ENCODE measurements at regions not wholly inside any gene's neighbourhood (a gene's known extent, or its start where the extent isn't known, plus 50 kb on each side); places are given as distances from the start of the nearest gene placed in this dataset.

DNA sequence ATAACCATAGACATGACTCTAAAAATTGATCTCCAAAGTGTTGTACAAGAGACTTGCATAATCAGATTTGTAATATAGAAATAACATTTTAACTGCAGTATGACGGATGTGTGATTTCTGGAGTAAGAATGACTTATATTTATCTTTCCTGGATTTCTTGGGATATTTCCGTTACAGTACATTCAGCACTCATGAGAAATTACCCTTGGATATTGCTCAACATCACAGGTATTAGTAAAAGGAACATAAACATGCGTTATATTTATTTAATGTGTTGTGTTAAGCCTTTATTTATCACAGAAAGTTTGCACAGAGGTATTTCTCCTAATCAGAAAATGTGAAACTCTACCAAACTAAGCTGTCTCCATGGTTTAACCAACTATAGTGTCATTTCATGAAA is 1823.9 kb upstream of the C9orf72 start:
- no peak overlapping the region for H3K9ac ChIP-seq (replicated peaks; ENCODE audit: extremely low read depth, insufficient read depth, low read length)
- dilution Hi-C loops (cut with MboI; ENCODE audit: extremely low pct_ligation_motif_present, low sequenced_read_pairs) (no loop called here), intact Hi-C loops (cut with micrococcal nuclease) (no loop called here)
- no peak for DNase-seq (ENCODE audit: low read depth, low spot score)
- no peaks in the 10 kb centered on the region for H3K36me3 ChIP-seq (ENCODE audit: control insufficient read depth in 2 of 2, extremely low read depth in 1 of 2, insufficient read depth in 2 of 2, low read length in 2 of 2)
- no peak overlapping the region for H3K4me3 ChIP-seq (replicated peaks in 1 of 3; ENCODE audit: insufficient read depth in 1 of 3, low read depth in 1 of 3, low read length in 3 of 3)
- BruUV-seq (replicated peaks) = no TSS peak
- TF ChIP-seq EZH2 (IDR thresholded peaks at IDR 0.05; ENCODE audit: borderline replicate concordance, low read depth, low read length, severe bottlenecking) = no peak
- no peak for TF ChIP-seq JUN (IDR thresholded peaks at IDR 0.05; ENCODE audit: borderline replicate concordance, insufficient read depth, insufficient read length, low read depth)
- TF ChIP-seq POLR2AphosphoS5 (IDR thresholded peaks at IDR 0.05; ENCODE audit: insufficient read depth, low read depth, low read length) = no peak
- TF ChIP-seq GATA2 (IDR thresholded peaks at IDR 0.05; ENCODE audit: insufficient read depth, insufficient read length, low read depth, low read length) = no peak
- no peak for TF ChIP-seq POLR2A (IDR thresholded peaks at IDR 0.05; ENCODE audit: low read depth, low read length)
- TF ChIP-seq, protein P1, sequence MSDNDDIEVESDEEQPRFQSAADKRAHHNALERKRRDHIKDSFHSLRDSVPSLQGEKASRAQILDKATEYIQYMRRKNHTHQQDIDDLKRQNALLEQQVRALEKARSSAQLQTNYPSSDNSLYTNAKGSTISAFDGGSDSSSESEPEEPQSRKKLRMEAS (IDR thresholded peaks at IDR 0.05; ENCODE audit: insufficient read depth, insufficient read length) = no peak
- CTCF ChIA-PET = no interaction called here
- no peaks in the 10 kb centered on the region for H3K4me1 ChIP-seq (ENCODE audit: control insufficient read depth, extremely low read depth, insufficient read depth, low read length)
- no peaks in the 10 kb centered on the region for H3K9me3 ChIP-seq (replicated peaks; ENCODE audit: control insufficient read depth, insufficient read depth, low read length)
- H3K4me2 ChIP-seq (ENCODE audit: insufficient read depth, low read length) = no peak overlapping the region
- H3K79me2 ChIP-seq (ENCODE audit: control insufficient read depth, insufficient read depth, low read length) = no peaks in the 10 kb centered on the region
- no peaks in the 10 kb centered on the region for H3K27me3 ChIP-seq (ENCODE audit: control insufficient read depth in 2 of 2, insufficient read depth in 2 of 2, low read length in 2 of 2)
- POLR2A ChIA-PET = no interaction called here
- no peaks in the 10 kb centered on the region for H3K9me1 ChIP-seq (replicated peaks; ENCODE audit: control insufficient read depth, extremely low read depth, insufficient read depth, low read length)
- H4K20me1 ChIP-seq (replicated peaks; ENCODE audit: control insufficient read depth, extremely low read depth, insufficient read depth, low read length) = no peaks in the 10 kb centered on the region
- no peak overlapping the region for H2AFZ ChIP-seq (ENCODE audit: low read depth, low read length)
- FAIRE-seq = no peak
- H3K27ac ChIP-seq (ENCODE audit: insufficient read depth, low read depth, low read length) = no peak overlapping the region

DNA sequence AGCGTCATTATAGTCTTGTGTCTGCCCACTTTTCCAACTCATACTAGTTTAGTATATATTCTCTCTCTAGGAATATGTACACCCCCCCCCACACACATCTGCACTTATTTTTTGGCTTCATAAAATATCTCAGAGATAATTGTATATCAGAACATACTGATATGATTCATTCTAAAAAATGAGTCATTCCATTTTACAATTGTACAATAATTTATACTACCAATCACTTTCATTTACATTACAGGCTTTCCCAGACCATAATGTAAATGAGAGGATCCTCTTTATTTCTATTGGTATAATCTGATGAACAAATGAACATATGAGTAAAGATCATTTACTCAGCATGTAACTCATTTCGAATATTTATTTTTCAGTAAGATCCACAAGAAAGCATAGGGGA is 1842.9 kb upstream of the C9orf72 start:
- H3K4me3 ChIP-seq (replicated peaks in 1 of 3; ENCODE audit: insufficient read depth in 1 of 3, low read depth in 1 of 3, low read length in 3 of 3) = no peak overlapping the region
- H3K9me3 ChIP-seq (replicated peaks; ENCODE audit: control insufficient read depth, insufficient read depth, low read length) = peaks cover 2% of the 10 kb centered on the region
- H3K27me3 ChIP-seq (ENCODE audit: control insufficient read depth in 2 of 2, insufficient read depth in 2 of 2, low read length in 2 of 2) = no peaks in the 10 kb centered on the region
- TF ChIP-seq JUN (IDR thresholded peaks at IDR 0.05; ENCODE audit: borderline replicate concordance, insufficient read depth, insufficient read length, low read depth) = no peak
- no peak for TF ChIP-seq FOS (IDR thresholded peaks at IDR 0.05; ENCODE audit: borderline replicate concordance, insufficient read depth, low read length)
- TF ChIP-seq EZH2 (IDR thresholded peaks at IDR 0.05; ENCODE audit: borderline replicate concordance, low read depth, low read length, severe bottlenecking) = no peak
- no peak for TF ChIP-seq MYC (IDR thresholded peaks at IDR 0.05; ENCODE audit: low read depth, low read length)
- TF ChIP-seq POLR2A (IDR thresholded peaks at IDR 0.05; ENCODE audit: low read depth, low read length) = no peak
- no peak for TF ChIP-seq POLR2AphosphoS5 (IDR thresholded peaks at IDR 0.05; ENCODE audit: insufficient read depth, low read depth, low read length)
- TF ChIP-seq, protein P1 (IDR thresholded peaks at IDR 0.05; ENCODE audit: insufficient read depth, insufficient read length) = no peak
- TF ChIP-seq GATA2 (IDR thresholded peaks at IDR 0.05; ENCODE audit: insufficient read depth, insufficient read length, low read depth, low read length) = no peak
- H3K36me3 ChIP-seq (ENCODE audit: control insufficient read depth in 2 of 2, extremely low read depth in 1 of 2, insufficient read depth in 2 of 2, low read length in 2 of 2) = no peaks in the 10 kb centered on the region
- DNase-seq (ENCODE audit: low read depth, low spot score) = no peak
- no peaks in the 10 kb centered on the region for H4K20me1 ChIP-seq (replicated peaks; ENCODE audit: control insufficient read depth, extremely low read depth, insufficient read depth, low read length)
- H3K4me1 ChIP-seq (ENCODE audit: control insufficient read depth, extremely low read depth, insufficient read depth, low read length) = no peaks in the 10 kb centered on the region
- dilution Hi-C loops (cut with MboI; ENCODE audit: extremely low pct_ligation_motif_present, low sequenced_read_pairs) = no loop called here
- no peak overlapping the region for H3K4me2 ChIP-seq (ENCODE audit: insufficient read depth, low read length)
- ChIA-PET POLR2A (no interaction called here), CTCF (no interaction called here)
- no peak for FAIRE-seq
- no peak overlapping the region for H3K9ac ChIP-seq (replicated peaks; ENCODE audit: extremely low read depth, insufficient read depth, low read length)
- H3K79me2 ChIP-seq (ENCODE audit: control insufficient read depth, insufficient read depth, low read length) = no peaks in the 10 kb centered on the region
- BruUV-seq (replicated peaks) = no TSS peak
- no peak overlapping the region for H2AFZ ChIP-seq (ENCODE audit: low read depth, low read length)
- no peaks in the 10 kb centered on the region for H3K9me1 ChIP-seq (replicated peaks; ENCODE audit: control insufficient read depth, extremely low read depth, insufficient read depth, low read length)
- intact Hi-C loops (cut with micrococcal nuclease) = no loop called here
- no peak overlapping the region for H3K27ac ChIP-seq (ENCODE audit: insufficient read depth, low read depth, low read length)
